T-helper 17 cell (primary cell): ENCODE measurements at regions not wholly inside any gene's neighbourhood (a gene's known extent, or its start where the extent isn't known, plus 50 kb on each side); places are given as distances from the start of the nearest gene placed in this dataset.

ENCODE experiments used
- ATAC-seq: fragments of 150-1000 bp; cut with Tn5 transposase; 2 replicates; pipeline ENCODE4 v1.10.0; 2021; ENCODE audit warnings: mild to moderate bottlenecking, moderate library complexity
- DNase-seq, 3 donors: peaks; one replicate each; pipeline versions ENCODE4 v3.0.0 to v3.0.0-alpha.2; 2020 to 2021
- H3K9me3 ChIP-seq: one replicate; pipeline ENCODE4 v1.7.0; 2013; ENCODE audit warnings: low read length, mild to moderate bottlenecking; ENCODE audit not compliant: control insufficient read depth, poor library complexity, severe bottlenecking
- H3K27ac Mint-ChIP-seq: one replicate; pipeline ENCODE4 v1.8.0; 2022; ENCODE audit warnings: mild to moderate bottlenecking, moderate library complexity, mixed read lengths
- H3K27me3 Mint-ChIP-seq: one replicate; pipeline ENCODE4 v1.8.0; 2022; ENCODE audit warnings: mixed read lengths
- H3K36me3 Mint-ChIP-seq: one replicate; pipeline ENCODE4 v1.8.0; 2022; ENCODE audit warnings: low read depth, mixed read lengths
- H3K4me1 Mint-ChIP-seq: one replicate; pipeline ENCODE4 v1.8.0; 2022; ENCODE audit warnings: mild to moderate bottlenecking, mixed read lengths
- H3K4me3 Mint-ChIP-seq: one replicate; pipeline ENCODE4 v1.8.0; 2022; ENCODE audit warnings: mild to moderate bottlenecking, moderate library complexity, mixed read lengths

GRCh38 chr7:84469034-84469433, 274.4 kb upstream of the SEMA3A start:
- Mint-ChIP-seq H3K27me3 (no peaks in the 10 kb centered on the region), H3K36me3 (no peaks in the 10 kb centered on the region), H3K4me3 (no peak overlapping the region), H3K4me1 (no peaks in the 10 kb centered on the region), H3K27ac (no peak overlapping the region)
- H3K9me3 ChIP-seq, result no peaks in the 10 kb centered on the region
- ATAC-seq, result no peak
- DNase-seq, result no peak

DNA sequence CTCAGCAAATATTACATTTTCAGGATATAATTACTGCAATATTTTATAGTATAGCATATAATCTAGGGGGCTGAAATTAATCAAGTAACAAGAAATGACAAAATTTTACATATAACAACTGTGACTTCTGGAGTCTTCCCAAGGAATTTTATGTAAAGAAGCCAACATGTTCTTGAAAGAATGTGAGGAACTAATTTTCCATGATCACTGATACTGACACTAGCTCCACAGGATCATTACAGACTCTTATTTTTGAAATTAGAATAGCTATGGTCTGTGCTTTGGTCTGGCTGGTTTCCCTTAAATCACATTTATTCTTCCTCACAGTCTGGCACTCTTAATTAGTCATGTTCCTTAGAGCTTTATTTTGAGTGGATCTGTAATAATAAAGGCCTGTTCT, 267.7 kb upstream of the SEMA3A start:
- H3K4me1 Mint-ChIP-seq, result no peaks in the 10 kb centered on the region
- H3K9me3 ChIP-seq, result no peaks in the 10 kb centered on the region
- H3K4me3 Mint-ChIP-seq, result no peak overlapping the region
- no peaks in the 10 kb centered on the region for H3K36me3 Mint-ChIP-seq
- DNase-seq, result no peak
- H3K27ac Mint-ChIP-seq, result no peak overlapping the region
- no peak for ATAC-seq
- no peaks in the 10 kb centered on the region for H3K27me3 Mint-ChIP-seq

- ATAC-seq, result no peak
- Mint-ChIP-seq H3K27ac (no peak overlapping the region), H3K4me1 (no peaks in the 10 kb centered on the region), H3K4me3 (no peak overlapping the region), H3K27me3 (no peaks in the 10 kb centered on the region), H3K36me3 (no peaks in the 10 kb centered on the region)
- no peak for DNase-seq
- H3K9me3 ChIP-seq, result no peaks in the 10 kb centered on the region
Measured at GRCh38 chr7:84461093-84461492, 266.5 kb upstream of the SEMA3A start.

DNA sequence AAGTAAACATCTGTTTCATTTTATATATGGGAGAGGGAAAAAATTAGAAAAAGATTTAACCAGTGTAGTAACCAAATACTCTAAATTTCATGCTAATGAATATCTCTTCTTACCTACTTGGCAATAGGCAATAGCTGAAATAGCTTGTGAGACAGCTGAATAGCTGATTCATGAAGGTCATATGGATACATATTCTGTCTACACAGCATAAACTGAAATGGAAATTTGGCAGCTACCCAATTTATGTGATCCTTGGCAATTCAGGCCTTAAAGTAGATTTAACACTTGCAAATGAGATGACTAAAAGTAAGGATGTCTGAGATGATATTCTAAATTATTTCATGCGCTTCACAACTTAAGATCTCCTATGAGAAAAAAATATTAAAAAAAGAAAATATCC, 261.2 kb upstream of the SEMA3A start:
- Mint-ChIP-seq H3K36me3 (no peaks in the 10 kb centered on the region), H3K4me3 (no peak overlapping the region), H3K27ac (no peak overlapping the region), H3K27me3 (no peaks in the 10 kb centered on the region), H3K4me1 (no peaks in the 10 kb centered on the region)
- H3K9me3 ChIP-seq, result no peaks in the 10 kb centered on the region
- DNase-seq (no peak), ATAC-seq (no peak)

- H3K4me1 Mint-ChIP-seq, result no peaks in the 10 kb centered on the region
- no peak for ATAC-seq
- H3K4me3 Mint-ChIP-seq, result no peak overlapping the region
- no peaks in the 10 kb centered on the region for H3K27me3 Mint-ChIP-seq
- no peak for DNase-seq
- no peak overlapping the region for H3K27ac Mint-ChIP-seq
- no peaks in the 10 kb centered on the region for H3K9me3 ChIP-seq
- H3K36me3 Mint-ChIP-seq, result no peaks in the 10 kb centered on the region
Measured at GRCh38 chr7:84454174-84454959, 259.8 kb upstream of the SEMA3A start.

DNA sequence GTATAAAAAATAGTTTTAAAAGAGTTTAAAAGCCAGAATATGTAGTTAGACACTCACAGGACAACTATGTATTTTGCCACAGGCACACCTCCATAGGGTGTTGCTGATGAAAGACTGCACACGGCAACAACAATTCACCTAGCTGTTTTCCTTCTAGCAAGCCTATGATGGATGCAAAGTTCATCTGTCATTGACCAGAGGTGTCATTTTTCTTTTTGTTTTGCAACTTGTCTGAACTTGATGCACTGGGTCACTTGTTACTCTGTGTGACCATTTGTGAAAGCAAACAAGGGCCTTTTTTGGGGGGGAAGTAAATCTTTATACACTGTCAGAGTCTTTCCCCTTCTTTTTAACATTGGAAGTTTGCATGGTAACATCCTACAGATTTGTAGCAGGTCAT, 258.0 kb upstream of the SEMA3A start:
- Mint-ChIP-seq H3K4me3 (no peak overlapping the region), H3K4me1 (no peaks in the 10 kb centered on the region), H3K36me3 (no peaks in the 10 kb centered on the region), H3K27ac (no peak overlapping the region), H3K27me3 (no peaks in the 10 kb centered on the region)
- DNase-seq, result no peak
- no peaks in the 10 kb centered on the region for H3K9me3 ChIP-seq
- ATAC-seq, result no peak

DNA sequence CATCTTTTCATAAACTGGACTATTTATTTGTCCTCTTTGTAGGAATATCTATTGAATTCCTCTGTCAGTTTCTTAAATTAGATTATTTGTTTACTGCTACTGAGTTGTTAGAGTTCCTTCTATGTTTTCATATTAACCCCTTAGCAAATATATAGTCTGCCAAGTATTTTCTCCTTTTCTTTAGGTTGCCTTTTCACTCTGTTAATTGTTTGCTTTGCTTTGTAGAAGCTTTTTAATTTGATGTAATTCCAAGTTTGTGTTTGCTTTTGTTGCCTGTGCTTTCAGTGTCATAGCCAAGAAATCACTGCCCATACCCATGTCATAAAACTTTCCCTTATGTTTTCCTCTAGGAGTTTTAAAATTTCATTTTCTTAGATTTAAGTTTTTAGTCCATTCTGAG, 256.2 kb upstream of the SEMA3A start:
- Mint-ChIP-seq H3K4me1 (no peaks in the 10 kb centered on the region), H3K27me3 (no peaks in the 10 kb centered on the region), H3K27ac (no peak overlapping the region), H3K4me3 (no peak overlapping the region), H3K36me3 (no peaks in the 10 kb centered on the region)
- no peaks in the 10 kb centered on the region for H3K9me3 ChIP-seq
- ATAC-seq, result no peak
- DNase-seq, result no peak

GRCh38 chr7:84447636-84448293, 253.2 kb upstream of the SEMA3A start:
- H3K27ac Mint-ChIP-seq, result no peak overlapping the region
- H3K9me3 ChIP-seq, result no peaks in the 10 kb centered on the region
- ATAC-seq (no peak), DNase-seq (no peak)
- no peak overlapping the region for H3K4me3 Mint-ChIP-seq
- H3K4me1 Mint-ChIP-seq, result no peaks in the 10 kb centered on the region
- no peaks in the 10 kb centered on the region for H3K27me3 Mint-ChIP-seq
- no peaks in the 10 kb centered on the region for H3K36me3 Mint-ChIP-seq

DNA sequence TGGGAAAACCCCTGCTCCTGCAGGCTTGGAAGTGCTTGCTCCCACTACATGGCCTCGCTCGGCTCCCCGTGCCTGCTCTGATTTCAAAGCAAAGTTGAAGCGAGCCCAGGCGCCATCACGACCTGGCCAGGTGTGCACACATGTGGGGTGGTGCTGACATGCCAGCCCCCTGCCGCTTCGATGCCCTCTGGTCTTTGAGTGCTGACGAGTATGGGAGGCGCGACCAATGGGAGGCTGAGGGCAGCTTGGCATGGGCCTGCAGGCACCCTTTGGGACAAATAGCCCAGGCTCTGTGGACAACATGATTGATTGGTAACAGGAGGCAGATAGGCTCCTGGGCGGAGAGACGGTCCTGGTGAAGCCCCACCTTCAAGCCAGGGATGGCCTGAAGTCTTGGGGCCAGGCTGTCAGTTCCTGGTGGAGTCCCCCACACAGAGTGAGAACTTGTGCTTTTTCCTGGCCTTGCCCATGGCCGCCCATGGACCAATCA, 252.4 kb upstream of the SEMA3A start:
- no peaks in the 10 kb centered on the region for H3K9me3 ChIP-seq
- ATAC-seq (no peak), DNase-seq (no peak)
- no peak overlapping the region for H3K27ac Mint-ChIP-seq
- no peak overlapping the region for H3K4me3 Mint-ChIP-seq
- H3K27me3 Mint-ChIP-seq, result no peaks in the 10 kb centered on the region
- H3K4me1 Mint-ChIP-seq, result no peaks in the 10 kb centered on the region
- no peaks in the 10 kb centered on the region for H3K36me3 Mint-ChIP-seq

- Mint-ChIP-seq H3K27ac (no peak overlapping the region), H3K27me3 (no peaks in the 10 kb centered on the region), H3K4me3 (no peak overlapping the region), H3K36me3 (no peaks in the 10 kb centered on the region), H3K4me1 (no peaks in the 10 kb centered on the region)
- DNase-seq (no peak), ATAC-seq (no peak)
- no peaks in the 10 kb centered on the region for H3K9me3 ChIP-seq
Measured at GRCh38 chr7:84425702-84426259, 231.2 kb upstream of the SEMA3A start.

DNA sequence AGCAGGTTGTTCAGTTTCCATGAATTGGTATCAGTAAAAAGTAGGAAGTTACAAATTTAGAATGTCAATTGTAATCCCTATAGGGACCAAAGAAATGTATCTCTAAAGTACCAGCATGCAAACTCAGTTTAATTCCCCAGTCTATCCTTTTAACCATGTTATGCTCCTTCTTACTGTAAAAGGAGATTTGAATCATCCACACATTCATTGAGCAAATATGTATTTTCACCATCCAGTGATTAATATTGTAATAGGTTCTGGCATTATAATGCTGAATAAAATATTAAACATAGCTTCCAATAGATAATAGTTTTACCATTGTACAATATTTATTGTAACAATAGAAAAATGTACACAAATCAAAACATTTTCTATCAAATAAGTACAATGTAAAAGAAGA, 228.2 kb upstream of the SEMA3A start:
- no peak overlapping the region for H3K27ac Mint-ChIP-seq
- H3K4me1 Mint-ChIP-seq, result no peaks in the 10 kb centered on the region
- H3K9me3 ChIP-seq, result no peaks in the 10 kb centered on the region
- H3K36me3 Mint-ChIP-seq, result no peaks in the 10 kb centered on the region
- H3K27me3 Mint-ChIP-seq, result no peaks in the 10 kb centered on the region
- no peak for DNase-seq
- no peak overlapping the region for H3K4me3 Mint-ChIP-seq
- ATAC-seq, result no peak

DNA sequence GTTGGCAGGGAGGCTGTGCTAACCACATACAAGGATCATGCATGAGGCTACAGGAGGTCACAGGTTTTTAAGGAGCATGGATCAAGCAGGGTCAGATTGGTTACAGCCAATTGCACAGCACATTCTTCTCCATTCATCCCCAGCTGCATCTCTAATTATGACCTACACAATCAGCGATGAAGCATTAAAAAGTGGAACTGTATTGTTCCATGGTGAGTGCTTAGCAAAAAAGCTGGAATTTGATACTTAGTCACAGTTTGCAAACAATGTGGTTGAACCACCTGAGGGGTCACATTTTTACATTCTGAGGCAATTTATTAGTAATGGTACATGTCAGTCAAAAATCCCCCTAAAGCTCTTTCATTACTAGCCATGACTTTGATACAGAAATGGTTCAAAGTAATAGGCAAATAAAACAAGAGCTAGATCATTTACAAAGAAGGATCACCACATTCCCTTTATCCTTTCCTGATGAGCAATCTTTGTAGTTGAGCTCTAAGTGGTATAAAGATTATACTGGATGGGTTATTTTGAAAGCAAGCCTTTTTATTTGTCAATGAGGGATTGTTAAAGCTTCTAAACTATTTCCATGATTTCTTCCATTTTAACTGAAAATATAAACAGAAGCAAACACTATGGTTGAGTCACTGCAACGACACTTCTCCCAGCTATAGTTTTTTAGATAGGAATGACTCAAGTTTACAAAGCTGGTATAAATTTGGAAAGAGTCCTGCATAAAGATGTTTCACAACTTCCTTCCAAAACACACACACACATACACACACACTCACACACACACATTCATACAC, 217.8 kb upstream of the SEMA3A start:
- Mint-ChIP-seq H3K4me3 (no peak overlapping the region), H3K4me1 (no peaks in the 10 kb centered on the region), H3K27me3 (no peaks in the 10 kb centered on the region), H3K36me3 (no peaks in the 10 kb centered on the region), H3K27ac (no peak overlapping the region)
- no peak for DNase-seq
- ATAC-seq, result no peak
- no peaks in the 10 kb centered on the region for H3K9me3 ChIP-seq

GRCh38 chr7:84399661-84400060, 205.1 kb upstream of the SEMA3A start:
- Mint-ChIP-seq H3K4me1 (no peaks in the 10 kb centered on the region), H3K36me3 (no peaks in the 10 kb centered on the region), H3K27ac (no peak overlapping the region), H3K27me3 (no peaks in the 10 kb centered on the region), H3K4me3 (no peak overlapping the region)
- no peak for DNase-seq
- no peak for ATAC-seq
- peaks cover 7% of the 10 kb centered on the region for H3K9me3 ChIP-seq
